Gastroesophageal sphincter (tissue), 3 donors: ENCODE measurements at regions not wholly inside any gene's neighbourhood (a gene's known extent, or its start where the extent isn't known, plus 50 kb on each side); places are given as distances from the start of the nearest gene placed in this dataset.

Source experiments
- CTCF ChIP-seq, 4 experiments: fragments of 200-600 bp in 2 of 4; fragments of 450-650 bp in 2 of 4; sonication (generic) in 1 of 4; IDR thresholded peaks; one replicate each; pipeline ENCODE4 v1.5.1; 2017 to 2019; ENCODE audit warnings: antibody characterized with exemption in 4 of 4, mild to moderate bottlenecking in 2 of 4, moderate library complexity in 2 of 4
- POLR2A ChIP-seq, 2 donors: fragments of 450-650 bp; IDR thresholded peaks; one replicate each; pipeline ENCODE4 v1.6.1; 2017; ENCODE audit warnings: antibody characterized with exemption in 2 of 2, mild to moderate bottlenecking in 2 of 2, moderate library complexity in 1 of 2

GRCh38 chr1:227396539-227397353, 78.5 kb upstream of the CDC42BPA start:
- TF ChIP-seq CTCF (IDR thresholded peaks at IDR 0.05) (no peak), POLR2A (IDR thresholded peaks at IDR 0.05) (no peak)
